ENCODE measurements at regions not wholly inside any gene's neighbourhood (a gene's known extent, or its start where the extent isn't known, plus 50 kb on each side); places are given as distances from the start of the nearest gene placed in this dataset.

DNA sequence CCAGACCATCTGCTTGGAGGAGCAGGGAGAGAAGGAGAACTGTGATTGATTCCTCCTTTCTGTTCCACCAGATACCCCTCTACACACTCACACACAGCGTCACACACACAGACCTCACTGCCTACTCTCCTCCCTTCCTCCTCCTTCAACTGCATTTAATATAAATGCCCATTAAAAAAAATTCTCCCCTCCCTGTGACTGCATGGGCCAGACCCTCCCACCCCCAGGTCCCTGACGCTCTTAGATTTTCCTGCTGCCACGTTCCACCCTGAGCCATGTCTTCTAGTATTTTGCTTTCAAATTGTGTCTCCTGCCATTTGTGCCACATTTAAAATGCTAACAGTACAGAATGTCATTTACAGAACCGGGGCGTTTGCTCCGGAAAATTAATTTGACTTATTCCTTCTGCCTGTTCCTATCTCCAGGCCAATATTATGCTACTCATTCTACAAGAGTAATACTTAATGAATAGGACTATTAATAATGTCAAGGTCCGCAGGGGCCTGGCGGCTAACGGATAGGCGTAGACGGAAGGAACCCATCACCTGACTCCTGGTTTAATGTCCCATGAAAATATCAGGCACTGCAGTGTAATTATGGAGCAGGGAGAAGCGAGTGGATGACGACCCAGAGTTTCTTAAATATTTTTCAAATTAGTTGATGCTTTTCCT lies 100.2 kb downstream of the MRM1 start:
- Histone ChIP-seq H3K4me3 (ENCODE audit: low read depth, low read length) (no peak overlapping the region), H3K36me3 (ENCODE audit: control insufficient read depth, insufficient read depth, low read length) (no peaks in the 10 kb centered on the region), H3K27me3 (ENCODE audit: control insufficient read depth, insufficient read depth, low read length) (peaks cover 2% of the 10 kb centered on the region)
- CTCF ChIA-PET = no interaction called here
- no peak for DNase-seq (ENCODE audit: low read depth)
- POLR2A ChIA-PET = no interaction called here
- TF ChIP-seq, protein P1, sequence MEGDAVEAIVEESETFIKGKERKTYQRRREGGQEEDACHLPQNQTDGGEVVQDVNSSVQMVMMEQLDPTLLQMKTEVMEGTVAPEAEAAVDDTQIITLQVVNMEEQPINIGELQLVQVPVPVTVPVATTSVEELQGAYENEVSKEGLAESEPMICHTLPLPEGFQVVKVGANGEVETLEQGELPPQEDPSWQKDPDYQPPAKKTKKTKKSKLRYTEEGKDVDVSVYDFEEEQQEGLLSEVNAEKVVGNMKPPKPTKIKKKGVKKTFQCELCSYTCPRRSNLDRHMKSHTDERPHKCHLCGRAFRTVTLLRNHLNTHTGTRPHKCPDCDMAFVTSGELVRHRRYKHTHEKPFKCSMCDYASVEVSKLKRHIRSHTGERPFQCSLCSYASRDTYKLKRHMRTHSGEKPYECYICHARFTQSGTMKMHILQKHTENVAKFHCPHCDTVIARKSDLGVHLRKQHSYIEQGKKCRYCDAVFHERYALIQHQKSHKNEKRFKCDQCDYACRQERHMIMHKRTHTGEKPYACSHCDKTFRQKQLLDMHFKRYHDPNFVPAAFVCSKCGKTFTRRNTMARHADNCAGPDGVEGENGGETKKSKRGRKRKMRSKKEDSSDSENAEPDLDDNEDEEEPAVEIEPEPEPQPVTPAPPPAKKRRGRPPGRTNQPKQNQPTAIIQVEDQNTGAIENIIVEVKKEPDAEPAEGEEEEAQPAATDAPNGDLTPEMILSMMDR (IDR thresholded peaks at IDR 0.05; ENCODE audit: insufficient read depth, low read depth, low read length) = no peak

DNA sequence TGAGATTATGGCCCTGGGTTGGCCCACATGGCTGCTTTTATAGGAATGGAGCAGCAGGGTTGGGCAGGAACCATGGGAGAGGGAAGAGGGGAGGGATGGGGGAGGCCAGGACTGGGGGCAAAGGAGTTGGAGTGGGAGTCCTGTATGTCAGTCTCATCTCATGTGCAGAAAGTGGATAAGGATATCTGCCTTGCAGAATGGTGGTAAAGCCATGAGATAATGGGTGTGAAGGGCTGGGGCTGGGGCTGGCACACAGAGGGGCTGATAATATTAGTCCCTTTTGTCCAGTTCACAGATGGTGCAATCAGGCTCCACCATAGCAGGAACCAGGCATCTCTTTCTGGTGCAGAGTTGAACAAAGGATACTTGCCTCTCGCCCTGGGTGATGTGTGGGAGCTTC lies 101.3 kb downstream of the MRM1 start:
- ChIA-PET POLR2A (no interaction called here), CTCF (no interaction called here)
- TF ChIP-seq, protein P1 (IDR thresholded peaks at IDR 0.05; ENCODE audit: insufficient read depth, low read depth, low read length) = no peak
- H3K36me3 ChIP-seq (ENCODE audit: control insufficient read depth, insufficient read depth, low read length) = no peaks in the 10 kb centered on the region
- H3K4me3 ChIP-seq (ENCODE audit: low read depth, low read length) = no peak overlapping the region
- DNase-seq (ENCODE audit: low read depth) = no peak
- H3K27me3 ChIP-seq (ENCODE audit: control insufficient read depth, insufficient read depth, low read length) = peaks cover 2% of the 10 kb centered on the region

- Histone ChIP-seq H3K4me3 (ENCODE audit: low read depth, low read length) (no peak overlapping the region), H3K27me3 (ENCODE audit: control insufficient read depth, insufficient read depth, low read length) (peaks cover 2% of the 10 kb centered on the region), H3K36me3 (ENCODE audit: control insufficient read depth, insufficient read depth, low read length) (no peaks in the 10 kb centered on the region)
- ChIA-PET CTCF (no interaction called here), POLR2A (no interaction called here)
- DNase-seq (ENCODE audit: low read depth) = no peak
- TF ChIP-seq, protein P1 (IDR thresholded peaks at IDR 0.05; ENCODE audit: insufficient read depth, low read depth, low read length) = no peak
Observed at GRCh38 chr17:36703860-36704266, 102.5 kb downstream of the MRM1 start.

DNA sequence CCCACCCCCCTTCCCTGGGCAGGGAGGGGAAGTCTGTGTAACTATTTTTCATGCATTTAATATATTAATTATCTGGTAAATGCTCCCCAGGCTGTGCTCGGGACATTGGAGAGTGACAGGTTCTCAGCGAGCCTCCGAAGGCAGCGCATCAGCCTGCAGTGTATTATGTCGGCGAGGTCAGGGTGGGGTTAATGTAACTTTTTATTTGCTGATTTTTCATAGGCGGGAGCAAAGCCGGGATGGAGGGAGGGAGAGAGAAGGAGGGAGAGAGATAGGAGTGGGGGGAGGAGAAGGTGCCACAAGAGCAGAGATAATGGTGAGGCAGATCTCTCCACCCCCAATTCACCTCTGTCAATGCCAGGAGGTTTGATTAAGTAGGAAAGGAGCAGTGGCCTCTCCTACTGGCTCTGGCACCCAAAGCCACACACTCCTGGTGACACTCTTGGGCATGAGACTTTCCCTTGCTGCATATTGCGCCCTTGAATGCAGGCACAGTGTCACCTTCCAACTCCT lies 104.0 kb downstream of the MRM1 start:
- DNase-seq (ENCODE audit: low read depth) = no peak
- ChIA-PET CTCF (interaction anchor here (1.5 to 1.9 kb wide), 2 partner anchors 103 to 343 kb away, joined by 4 read pairs; no protein-coding TSS in a partner anchor), POLR2A (no interaction called here)
- no peaks in the 10 kb centered on the region for H3K36me3 ChIP-seq (ENCODE audit: control insufficient read depth, insufficient read depth, low read length)
- H3K27me3 ChIP-seq (ENCODE audit: control insufficient read depth, insufficient read depth, low read length) = peaks cover 2% of the 10 kb centered on the region
- no peak overlapping the region for H3K4me3 ChIP-seq (ENCODE audit: low read depth, low read length)
- TF ChIP-seq, protein P1 (IDR thresholded peaks at IDR 0.05; ENCODE audit: insufficient read depth, low read depth, low read length) = no peak

GRCh38 chr17:36705874-36706731 lies 104.7 kb downstream of the MRM1 start:
- TF ChIP-seq, protein P1 (IDR thresholded peaks at IDR 0.05; ENCODE audit: insufficient read depth, low read depth, low read length) = peak; percentile 65
- no peak overlapping the region for H3K4me3 ChIP-seq (ENCODE audit: low read depth, low read length)
- CTCF ChIA-PET = interaction anchor here (1.2 to 1.9 kb wide), 3 partner anchors 15 to 342 kb away, joined by 3 to 4 read pairs (median 4); no protein-coding TSS in a partner anchor
- no peak for DNase-seq (ENCODE audit: low read depth)
- peaks cover 2% of the 10 kb centered on the region for H3K27me3 ChIP-seq (ENCODE audit: control insufficient read depth, insufficient read depth, low read length)
- POLR2A ChIA-PET = no interaction called here
- no peaks in the 10 kb centered on the region for H3K36me3 ChIP-seq (ENCODE audit: control insufficient read depth, insufficient read depth, low read length)

All from BJ (cell line).